HTR-8/SVneo (cell line): ENCODE measurements at regions not wholly inside any gene's neighbourhood (a gene's known extent, or its start where the extent isn't known, plus 50 kb on each side); places are given as distances from the start of the nearest gene placed in this dataset.
"Not testable (repeated sequence)": the region's sequence is repeated elsewhere in the genome, so short reads cannot be mapped to it uniquely, and the experiment has no call there.

Experiments
- DNase-seq: peaks from one replicate; pipeline ENCODE4 v3.0.0; 2011; ENCODE audit warnings: low spot score, mixed read lengths; ENCODE audit not compliant: insufficient read length
- FAIRE-seq: peaks from 2 replicates; lab custom pipeline; 2011; peaks lifted over from hg19 to GRCh38; lab: Jason Lieb, UNC

DNA sequence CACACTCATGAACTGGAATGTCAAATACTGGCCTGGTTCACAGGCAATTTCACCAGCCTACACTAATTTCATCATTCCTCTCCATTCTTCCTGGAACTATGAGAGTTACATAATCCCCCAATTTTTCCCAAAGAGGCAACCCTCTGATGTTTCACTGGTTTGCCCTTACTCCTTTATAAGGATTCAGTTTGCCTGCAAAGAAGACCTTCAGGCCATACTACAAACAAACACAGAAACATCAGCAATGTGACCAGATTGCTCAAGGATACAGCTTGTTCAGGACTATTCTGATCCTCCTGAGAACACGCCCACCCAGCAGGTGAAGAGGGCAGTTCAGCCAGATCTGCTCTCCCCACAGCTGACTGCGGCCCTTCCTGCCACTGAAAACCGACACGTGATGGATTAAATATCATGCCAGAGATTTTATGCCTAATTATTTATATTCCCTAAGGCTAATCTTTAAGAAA, 215.5 kb downstream of the ETAA1 start:
- DNase-seq (no peak), FAIRE-seq (no peak)

DNA sequence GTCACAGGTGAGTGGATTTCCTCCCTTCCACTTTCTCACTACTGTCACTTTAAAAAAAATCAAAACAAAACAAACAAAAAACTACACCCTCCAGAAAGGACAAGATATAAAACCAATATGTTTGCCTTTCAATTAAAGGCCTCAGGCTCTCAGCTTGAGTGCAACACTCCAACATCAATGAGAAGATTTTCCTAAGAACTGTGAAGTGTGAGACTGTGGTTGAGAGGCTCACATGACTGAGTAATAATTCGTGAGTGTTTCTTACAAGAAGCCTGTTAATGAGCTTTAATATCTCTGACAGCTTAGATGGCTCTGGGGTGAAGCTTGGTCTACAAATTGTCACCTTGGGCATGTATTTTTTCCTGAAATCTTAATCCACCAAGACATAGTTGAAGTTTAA, 216.1 kb downstream of the ETAA1 start:
- FAIRE-seq = no peak
- no peak for DNase-seq

DNA sequence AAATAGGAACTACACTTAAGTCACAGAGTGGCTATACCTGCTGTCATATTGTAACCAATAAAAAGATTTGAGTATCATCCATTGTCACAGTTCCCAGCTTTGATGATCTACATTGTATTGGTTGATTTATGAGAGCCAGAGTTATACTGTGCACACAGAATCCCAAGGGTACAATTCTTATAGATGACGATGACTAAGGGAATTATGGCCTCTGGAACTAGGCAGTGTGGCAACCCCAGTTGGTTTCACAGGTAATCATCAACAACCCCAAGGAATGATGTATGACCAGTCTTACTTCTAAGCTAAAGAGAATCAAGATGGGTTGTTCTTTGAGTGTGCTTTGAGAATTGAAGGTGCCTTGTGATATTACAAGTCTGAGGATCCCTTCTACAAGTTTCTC, 217.3 kb downstream of the ETAA1 start:
- FAIRE-seq (no peak), DNase-seq (no peak)

DNA sequence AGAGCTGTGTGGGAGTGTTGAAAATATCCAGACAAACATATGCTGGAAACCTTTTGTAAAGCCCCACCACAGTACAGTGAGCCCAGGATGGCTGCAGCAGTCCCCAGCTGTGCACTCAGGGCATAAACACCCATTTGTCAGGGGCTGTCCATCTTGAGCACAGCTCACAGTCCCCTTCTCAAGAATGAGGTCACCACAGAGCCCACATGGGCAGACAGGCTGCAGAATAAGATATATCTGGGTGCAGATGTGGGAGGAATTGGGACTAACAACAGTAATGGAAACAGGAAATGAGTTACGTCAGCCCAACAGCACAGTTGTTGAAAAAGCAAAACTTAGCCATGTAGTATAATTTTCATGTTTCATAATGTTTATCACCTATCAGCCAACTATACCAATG, 219.6 kb downstream of the ETAA1 start:
- FAIRE-seq (no peak), DNase-seq (no peak)

DNA sequence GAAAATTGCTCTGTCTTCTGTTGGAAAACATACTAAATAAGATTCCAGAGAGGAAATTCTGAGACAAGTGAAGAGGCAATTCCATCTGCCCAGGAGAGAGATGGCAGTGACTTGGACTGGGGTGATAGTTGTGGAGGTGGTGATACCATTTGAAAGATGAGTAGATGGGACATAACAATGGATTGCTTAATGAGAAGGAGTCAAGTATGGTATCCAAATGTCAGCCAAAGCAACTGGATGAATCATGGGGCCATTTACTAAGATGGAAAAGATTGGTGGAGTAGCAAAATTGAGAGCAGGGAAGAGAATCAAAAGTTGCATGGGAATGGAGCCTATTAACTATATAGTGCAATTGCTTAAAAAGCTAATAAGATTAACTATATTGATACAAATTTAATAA, 222.1 kb downstream of the ETAA1 start:
- DNase-seq = no peak
- FAIRE-seq = no peak

DNA sequence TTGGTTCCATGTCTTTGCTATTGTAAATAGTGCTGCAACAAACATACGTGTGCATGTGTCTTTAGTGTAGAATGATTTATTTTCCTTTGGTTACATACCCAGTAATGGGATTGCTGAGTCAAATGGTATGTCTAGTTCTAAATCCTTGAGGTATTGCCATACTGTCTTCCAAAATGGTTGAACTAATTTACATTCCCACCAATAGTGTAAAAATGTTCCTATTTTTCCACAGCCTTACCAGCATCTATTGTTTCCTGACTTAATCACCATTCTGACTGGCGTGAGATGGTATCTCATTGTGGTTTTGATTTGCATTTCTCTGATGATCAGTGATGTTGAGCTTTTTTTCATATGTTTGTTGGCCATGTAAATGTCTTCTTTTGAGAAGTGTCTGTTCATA, 226.6 kb downstream of the ETAA1 start:
- DNase-seq, FAIRE-seq: not testable (repeated sequence)

DNA sequence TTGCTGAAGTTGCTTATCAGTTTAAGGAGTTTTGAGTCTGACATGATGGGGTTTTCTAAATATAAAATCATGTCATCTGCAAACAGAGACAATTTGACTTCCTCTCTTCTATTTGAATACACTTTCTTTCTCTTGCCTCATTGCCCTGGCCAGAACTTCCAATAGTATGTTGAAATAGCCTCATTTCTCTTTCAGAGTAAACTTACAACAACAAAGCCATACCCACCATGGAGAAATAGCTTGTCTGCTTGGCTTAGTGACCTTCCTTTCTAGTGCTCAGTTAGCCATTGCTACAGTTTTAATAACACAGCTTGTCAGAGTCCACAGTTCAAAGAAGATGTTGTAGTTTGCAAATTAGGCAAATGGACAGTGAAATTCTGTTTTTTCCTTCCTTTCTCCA, 228.0 kb downstream of the ETAA1 start:
- DNase-seq (no peak), FAIRE-seq (no peak)

DNA sequence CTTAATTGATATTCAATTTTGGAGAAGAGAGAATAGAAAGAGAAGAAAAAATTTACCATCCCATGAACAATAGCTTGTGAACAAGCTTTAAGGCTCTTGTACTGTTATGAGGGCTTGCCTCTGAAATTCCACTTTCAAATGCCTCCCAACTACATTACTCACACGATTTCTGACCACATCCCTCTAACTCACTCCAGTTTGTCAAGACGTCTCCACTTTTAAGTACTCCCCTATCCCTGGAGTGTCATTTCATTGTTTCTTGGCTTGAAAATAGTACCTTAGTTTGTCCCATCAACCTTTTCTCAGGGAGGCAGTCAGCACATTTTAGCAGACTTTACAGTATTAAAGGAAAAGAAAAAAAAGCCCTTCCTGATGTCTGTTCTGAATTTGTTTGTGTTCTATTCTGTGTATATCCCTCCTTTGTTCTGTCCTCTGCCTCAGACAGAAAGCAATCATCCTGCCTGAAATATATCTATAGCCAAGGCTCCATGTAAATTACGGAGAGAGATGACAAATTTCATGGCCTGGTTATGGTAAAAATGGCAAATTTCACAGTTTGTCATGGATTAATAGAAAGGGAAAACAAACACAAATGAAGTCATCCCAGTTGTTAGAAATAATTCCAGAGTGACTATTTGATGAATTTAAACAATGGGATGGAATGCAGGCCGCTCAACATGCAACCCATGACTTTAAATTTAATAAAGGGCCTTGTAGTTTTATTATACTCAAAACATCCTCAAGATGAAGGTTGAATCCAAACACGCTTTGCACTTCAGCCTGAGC, 228.8 kb downstream of the ETAA1 start:
- DNase-seq (peak; percentile 33), FAIRE-seq (no peak)

DNA sequence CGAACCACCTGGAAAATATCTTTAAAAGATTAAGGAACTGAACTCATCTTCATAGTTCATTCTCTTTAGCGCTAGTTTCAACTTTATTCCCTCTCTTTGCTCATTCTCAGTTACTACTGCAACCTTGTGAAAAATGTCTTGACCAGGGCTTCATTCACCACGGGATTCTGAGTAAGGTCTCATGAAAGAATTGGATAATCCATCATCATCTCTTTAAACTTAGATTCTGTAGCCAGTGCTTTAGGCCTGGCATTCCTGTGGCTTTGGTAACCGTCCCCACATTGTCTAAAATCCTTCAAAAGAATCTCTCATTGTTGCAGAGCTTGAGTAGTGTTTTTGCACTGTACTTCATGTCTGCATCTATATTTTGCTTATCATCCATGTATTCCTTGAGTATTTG, 229.5 kb downstream of the ETAA1 start:
- FAIRE-seq = no peak
- peak; percentile 45 for DNase-seq

DNA sequence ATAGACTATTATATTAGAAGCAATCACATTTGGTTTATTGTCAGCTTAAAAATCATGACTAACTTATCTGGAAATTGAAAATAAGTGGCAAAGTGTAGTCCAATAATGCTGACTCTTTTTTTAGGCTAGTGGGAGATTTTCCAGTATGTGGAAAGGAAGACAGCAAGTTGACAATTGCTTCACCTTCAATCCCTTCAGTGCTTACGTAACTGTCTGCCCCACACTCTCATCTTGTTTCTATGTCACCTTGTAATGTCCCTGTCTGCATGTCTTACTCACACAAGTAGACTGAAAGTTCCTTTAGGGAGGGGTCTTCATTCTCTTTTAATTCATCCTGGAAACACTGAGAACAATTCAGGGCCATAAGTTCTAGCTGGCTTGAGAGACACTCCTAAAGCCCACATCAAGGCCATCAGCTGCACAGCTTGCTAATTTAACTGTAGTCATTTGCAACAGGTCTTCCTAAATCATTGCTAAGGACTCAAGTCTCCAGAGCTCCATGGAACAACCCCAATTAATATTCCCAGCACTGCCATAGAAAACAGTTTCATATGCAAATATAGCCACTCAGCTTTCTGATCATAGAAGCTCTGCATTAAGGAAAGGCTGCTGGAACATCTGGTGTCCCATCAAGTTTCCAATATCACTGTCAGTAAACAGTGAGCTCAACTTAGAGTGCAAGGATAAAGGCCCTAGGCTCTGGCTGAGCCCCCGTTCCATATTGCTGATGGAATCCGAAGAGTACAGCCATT, 230.5 kb downstream of the ETAA1 start:
- FAIRE-seq (no peak), DNase-seq (no peak)

DNA sequence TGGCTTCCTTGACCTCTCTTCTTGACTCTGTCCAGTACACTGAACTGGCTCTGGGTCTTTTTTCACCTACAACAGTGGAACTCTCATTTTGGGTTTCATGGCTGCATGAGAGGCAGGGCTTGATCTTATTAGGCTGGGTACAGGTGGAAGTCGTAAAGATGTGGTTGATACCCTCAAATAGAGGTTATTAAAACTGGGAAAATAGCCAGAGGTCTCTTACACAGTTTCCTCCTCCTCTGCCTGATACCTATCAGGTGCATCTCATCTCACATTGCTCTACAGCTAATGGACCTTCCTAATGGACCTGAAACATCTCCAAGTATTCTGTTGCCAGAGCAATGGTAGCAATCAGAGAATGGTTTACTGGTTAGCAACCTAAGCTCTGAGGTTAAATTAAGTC, 231.8 kb downstream of the ETAA1 start:
- DNase-seq = no peak
- no peak for FAIRE-seq

DNA sequence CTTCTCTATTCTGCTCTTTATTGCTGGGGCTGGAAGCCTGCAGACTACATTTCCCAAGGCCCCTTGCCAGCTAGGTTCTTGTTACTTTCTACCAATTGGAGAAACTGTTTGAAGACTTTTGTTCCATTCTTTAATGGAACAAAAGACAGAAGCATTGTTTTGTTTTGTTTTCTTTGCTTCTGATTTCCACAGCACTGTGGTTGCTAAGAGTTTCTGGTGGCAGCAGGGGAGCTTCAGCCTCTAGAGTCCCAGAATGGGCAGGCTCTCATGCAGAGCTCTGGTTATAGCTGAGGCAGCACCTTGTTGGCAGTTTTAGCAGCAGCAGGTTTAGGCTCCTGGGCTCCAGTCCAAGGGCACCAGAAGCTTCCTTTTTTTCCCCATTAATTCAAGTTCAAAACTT, 234.3 kb downstream of the ETAA1 start:
- FAIRE-seq (no peak), DNase-seq (no peak)

DNA sequence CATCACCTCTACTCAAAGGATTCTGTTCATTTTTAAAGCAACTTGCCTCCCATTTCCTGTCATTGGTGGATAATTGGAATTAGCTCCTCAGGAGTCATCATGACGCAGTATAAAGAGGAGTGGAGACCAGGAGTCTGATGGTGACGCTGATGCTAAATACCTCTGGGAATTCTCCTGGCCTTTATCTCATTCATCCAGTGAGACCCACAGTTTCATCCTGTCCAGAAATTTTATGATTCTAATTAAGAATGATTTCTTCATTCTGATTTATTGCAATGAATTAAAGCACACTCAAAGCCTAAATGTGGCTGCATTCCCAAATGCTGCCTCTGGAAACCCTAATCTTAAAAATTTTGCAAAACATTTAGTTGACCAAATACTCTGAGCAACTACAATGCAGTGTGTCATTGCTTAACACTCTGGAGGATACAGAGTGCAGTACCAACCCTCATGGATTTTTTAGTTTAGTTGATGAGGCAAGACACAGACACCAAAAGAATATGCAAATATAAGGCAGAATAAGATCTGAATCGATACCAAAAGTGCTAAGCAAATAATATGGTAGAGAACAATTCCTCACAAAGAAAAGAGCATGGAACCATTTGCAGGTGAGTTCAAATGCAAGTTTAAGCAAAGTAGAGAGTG, 236.2 kb downstream of the ETAA1 start:
- FAIRE-seq (peak; percentile 28), DNase-seq (no peak)

DNA sequence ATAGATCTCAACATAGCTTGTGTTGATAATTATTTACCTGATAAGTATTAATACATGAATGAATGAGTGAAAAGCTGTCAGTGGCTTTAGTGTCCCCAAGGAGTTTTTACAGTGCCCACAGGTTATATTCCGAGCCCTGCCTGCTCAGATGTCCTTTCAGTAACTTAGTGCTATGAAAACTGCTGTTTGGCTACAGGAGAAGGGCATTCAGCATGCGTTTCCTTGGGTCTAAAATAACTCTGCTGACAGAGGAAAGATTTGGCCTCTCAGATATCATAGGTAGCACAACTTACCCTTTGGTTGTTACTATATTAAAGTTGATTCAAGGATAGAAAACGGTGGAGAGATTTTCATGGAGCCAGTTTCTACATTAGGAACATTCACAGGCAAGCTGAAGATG, 241.0 kb downstream of the ETAA1 start:
- no peak for FAIRE-seq
- DNase-seq = no peak

DNA sequence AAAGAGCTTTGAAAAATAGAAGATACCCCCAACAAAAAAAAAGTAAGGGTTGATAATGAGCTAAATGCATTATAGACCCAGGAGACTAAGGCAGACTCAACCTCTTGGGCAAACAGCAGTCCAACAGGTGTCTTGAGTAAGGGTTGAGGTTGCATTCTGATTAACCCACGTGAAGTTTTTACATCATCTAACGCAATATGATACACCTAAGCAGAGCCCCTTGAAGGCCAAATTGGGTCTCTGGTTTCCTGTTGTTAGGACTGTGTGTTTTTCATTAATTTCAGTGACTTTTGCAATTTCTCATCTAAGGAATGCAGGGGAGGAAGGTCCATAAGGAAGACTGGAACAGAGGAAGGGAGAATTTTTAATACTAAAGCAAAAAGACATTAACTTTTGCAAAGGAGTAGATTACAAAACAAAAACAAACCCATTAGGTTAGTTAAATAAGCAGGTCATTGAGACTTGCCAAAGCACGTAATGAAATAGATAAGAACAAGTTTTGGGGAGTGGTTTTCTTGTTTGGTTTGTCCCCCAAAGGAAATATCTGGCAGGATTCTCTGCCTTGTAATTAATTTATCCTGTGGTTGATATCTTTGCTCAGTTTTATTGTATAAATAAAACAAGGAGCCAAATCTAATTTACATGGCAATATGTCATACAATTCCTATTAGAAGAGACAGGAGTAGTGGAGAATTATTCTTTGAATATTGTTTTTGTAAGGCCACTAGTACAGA, 244.3 kb downstream of the ETAA1 start:
- no peak for FAIRE-seq

DNA sequence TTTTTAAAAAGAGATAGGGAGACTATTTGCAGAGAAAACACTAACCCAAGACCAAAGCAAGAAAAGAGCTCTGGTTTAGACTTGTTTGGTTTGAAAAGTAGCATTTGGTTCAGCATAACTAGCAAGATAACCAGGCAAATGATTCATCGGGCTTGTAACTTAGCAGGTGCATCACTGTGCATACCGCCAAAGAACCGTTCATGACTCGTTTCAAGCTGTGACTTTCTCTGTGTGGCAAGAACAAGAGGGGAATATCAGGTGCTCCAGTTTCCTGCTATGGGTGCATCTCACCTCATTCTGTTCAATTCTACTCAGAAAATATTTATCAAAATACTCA, 244.9 kb downstream of the ETAA1 start:
- FAIRE-seq (no peak), DNase-seq (no peak)

More for the DNA sequence above, 244.3 kb downstream of the ETAA1 start:
- no peak for DNase-seq

DNA sequence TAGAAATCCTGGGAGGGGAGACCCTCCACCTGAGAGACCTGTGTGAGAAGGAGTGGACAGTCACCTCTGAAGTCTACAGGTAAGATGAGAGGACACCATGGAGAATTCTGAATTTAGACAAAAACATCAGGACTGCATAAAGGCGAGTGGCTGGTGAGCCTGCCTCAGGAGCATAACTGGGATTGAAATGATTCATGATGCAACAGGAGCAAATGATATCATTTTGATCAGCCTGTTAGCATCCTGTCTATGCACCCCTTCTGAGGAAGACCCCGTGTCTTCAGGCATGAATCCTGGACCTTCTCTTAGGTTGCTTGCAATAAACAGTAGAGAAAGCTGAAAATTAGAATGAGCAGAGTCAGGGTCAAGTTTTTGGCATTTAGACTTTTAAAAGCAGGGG, 245.8 kb downstream of the ETAA1 start:
- FAIRE-seq = no peak
- no peak for DNase-seq

DNA sequence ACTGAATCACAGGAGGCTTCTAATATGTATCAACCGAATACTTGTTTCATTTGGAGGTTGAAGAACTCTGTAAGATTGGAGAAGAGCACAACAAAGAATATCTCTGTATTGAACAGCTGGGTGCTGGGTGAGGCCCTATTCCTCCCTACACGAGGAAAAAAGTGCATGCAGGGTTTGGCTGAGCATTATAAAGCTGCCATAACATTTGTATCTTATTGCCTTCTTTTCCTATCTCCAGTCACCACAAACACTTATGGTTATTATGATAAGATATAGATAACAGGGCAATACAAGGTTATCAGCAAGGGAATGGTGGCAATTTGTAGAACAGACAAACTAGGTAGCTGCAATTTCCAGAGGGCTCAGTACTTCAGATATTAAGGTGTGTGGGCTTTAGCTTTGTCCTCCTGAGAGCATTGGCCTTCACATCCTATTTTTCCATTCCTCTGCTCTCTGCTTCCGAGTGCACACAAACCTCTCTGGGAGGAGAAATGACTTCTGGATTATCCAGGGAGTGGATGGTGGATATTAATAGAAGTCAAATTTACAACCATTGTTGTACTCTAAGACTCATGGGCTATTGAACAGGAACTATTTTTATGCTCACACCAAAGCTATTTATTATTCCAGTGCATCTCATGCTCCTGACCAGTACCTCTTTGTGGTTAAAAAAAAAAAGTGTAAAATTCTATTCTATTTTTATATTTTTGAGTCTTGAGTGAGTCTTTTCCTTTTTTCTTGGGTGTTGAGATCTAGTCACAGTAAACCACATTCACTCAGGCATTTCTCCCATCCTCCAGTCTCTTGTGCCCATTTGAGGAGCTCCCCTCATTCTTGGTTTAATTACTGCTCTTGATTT, 248.4 kb downstream of the ETAA1 start:
- DNase-seq = no peak
- FAIRE-seq = no peak

DNA sequence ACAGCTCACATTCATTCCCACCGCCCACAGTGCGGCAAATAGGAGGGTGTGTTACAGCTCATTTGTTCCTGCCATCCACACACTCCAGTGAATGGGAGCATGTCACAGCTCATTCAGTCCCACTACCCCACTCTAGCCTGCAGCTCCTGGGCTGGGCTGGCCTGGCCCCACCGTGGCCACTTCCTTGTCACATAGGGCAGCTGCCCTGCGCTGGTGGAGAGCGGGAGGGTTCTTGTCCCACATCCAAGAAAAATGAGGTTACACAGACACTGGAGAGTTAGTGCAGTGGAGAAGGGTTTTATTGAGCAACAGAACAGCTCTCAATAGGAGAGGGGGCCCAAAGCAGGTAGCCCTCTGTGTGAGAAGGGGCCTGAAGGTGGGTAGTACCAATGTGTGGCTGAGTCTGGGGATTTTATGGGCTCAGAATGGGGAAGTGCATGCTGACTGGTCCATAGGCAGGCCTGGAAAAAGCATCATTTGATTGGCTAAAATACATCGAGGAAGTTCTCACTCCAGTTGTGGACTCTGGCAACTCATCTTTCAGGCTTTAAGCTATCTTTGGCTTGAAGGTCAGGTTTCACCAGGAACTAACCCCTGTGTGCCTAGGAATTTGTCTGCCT, 249.7 kb downstream of the ETAA1 start:
- no peak for DNase-seq
- FAIRE-seq = no peak
